ENCODE measurements at regions not wholly inside any gene's neighbourhood (a gene's known extent, or its start where the extent isn't known, plus 50 kb on each side); places are given as distances from the start of the nearest gene placed in this dataset.

DNA sequence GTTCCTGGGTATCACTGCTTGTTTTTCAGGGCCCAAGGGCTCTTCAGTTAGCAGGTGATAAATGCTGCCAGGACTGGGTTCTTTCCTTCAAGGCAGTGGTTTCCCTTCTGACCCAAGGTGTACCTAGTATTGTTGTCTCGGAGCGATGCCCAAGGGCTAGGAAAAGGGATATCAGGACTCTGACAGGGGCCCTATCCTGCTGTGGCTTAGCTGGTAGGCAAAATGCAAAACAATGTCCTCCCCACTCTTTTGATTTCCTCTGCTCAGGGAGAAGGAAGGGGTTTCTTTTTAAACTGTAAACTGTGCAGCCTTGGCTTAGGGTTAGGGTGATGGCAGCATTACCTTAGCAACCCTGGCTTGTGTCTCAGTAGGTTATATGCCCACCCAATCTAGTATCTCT lies 508.8 kb upstream of the CTNND2 start:
- TF ChIP-seq MYC (IDR thresholded peaks at IDR 0.05; ENCODE audit: low read depth, low read length): no peak
- TF ChIP-seq POLR2A (IDR thresholded peaks at IDR 0.05; ENCODE audit: extremely low read depth, insufficient read length): no peak
- no peak for TF ChIP-seq CTCF (IDR thresholded peaks at IDR 0.05; ENCODE audit: low read depth, low read length)
- TF ChIP-seq, protein P1, sequence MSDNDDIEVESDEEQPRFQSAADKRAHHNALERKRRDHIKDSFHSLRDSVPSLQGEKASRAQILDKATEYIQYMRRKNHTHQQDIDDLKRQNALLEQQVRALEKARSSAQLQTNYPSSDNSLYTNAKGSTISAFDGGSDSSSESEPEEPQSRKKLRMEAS (IDR thresholded peaks at IDR 0.05; ENCODE audit: low read depth, low read length): no peak
- DNase-seq (ENCODE audit: low read depth): no peak

GRCh38 chr5:12399868-12400267 lies 495.6 kb upstream of the CTNND2 start:
- no peak for DNase-seq (ENCODE audit: low read depth)
- no peak overlapping the region for H3K4me3 ChIP-seq (ENCODE audit: low read depth, low read length)
- TF ChIP-seq POLR2A (IDR thresholded peaks at IDR 0.05; ENCODE audit: extremely low read depth, insufficient read length): no peak
- TF ChIP-seq, protein P1 (IDR thresholded peaks at IDR 0.05; ENCODE audit: low read depth, low read length): no peak
- no peak for TF ChIP-seq CTCF (IDR thresholded peaks at IDR 0.05; ENCODE audit: low read depth, low read length)
- TF ChIP-seq MYC (IDR thresholded peaks at IDR 0.05; ENCODE audit: low read depth, low read length): no peak

More for the DNA sequence above, 508.8 kb upstream of the CTNND2 start:
- H3K4me3 ChIP-seq (ENCODE audit: low read depth, low read length): no peak overlapping the region

GRCh38 chr5:12392246-12392645 lies 488.0 kb upstream of the CTNND2 start:
- TF ChIP-seq MYC (IDR thresholded peaks at IDR 0.05; ENCODE audit: low read depth, low read length): no peak
- no peak for TF ChIP-seq CTCF (IDR thresholded peaks at IDR 0.05; ENCODE audit: low read depth, low read length)
- TF ChIP-seq POLR2A (IDR thresholded peaks at IDR 0.05; ENCODE audit: extremely low read depth, insufficient read length): no peak
- TF ChIP-seq, protein P1 (IDR thresholded peaks at IDR 0.05; ENCODE audit: low read depth, low read length): no peak
- DNase-seq (ENCODE audit: low read depth): no peak
- H3K4me3 ChIP-seq (ENCODE audit: low read depth, low read length): no peak overlapping the region

DNA sequence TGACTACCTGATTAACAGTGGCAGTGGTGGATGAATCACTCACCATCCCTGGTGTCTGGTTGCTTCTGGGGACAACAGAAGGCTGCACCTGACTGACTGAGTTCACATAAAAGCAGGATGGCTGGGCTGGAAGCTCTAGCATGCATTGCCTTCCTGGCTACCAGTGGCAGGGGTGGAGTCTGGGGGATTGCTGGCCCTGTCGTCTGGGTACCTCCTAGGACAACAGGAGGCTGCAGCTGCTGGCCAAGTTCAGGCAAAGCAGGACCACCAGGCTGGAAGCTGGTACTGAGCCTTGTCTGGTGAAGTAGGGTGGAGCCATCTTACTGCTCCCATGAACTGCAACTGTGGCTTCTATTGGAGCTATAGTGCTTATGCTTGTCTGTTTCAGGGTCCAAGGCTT lies 480.8 kb upstream of the CTNND2 start:
- no peak for TF ChIP-seq CTCF (IDR thresholded peaks at IDR 0.05; ENCODE audit: low read depth, low read length)
- TF ChIP-seq POLR2A (IDR thresholded peaks at IDR 0.05; ENCODE audit: extremely low read depth, insufficient read length): no peak
- TF ChIP-seq, protein P1 (IDR thresholded peaks at IDR 0.05; ENCODE audit: low read depth, low read length): no peak
- TF ChIP-seq MYC (IDR thresholded peaks at IDR 0.05; ENCODE audit: low read depth, low read length): no peak
- no peak for DNase-seq (ENCODE audit: low read depth)
- no peak overlapping the region for H3K4me3 ChIP-seq (ENCODE audit: low read depth, low read length)

DNA sequence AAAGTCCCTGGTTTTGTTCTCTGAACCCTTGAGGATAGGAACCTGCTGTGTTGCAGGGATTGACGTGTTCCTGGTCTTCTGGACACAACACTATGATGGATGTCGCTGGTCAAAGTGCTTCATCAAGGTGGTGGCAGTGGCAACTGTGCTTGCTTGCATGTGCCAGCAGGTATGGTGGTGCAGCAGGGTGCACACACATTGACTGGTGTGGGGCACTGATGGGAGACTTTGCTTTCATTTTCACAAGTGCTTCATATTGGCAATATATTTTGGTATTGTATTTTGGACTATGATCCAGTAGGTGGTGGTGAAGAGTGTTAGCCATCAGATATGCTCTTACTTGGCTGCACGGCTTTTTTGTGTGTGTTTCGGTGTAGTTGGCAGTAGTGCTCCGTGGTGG lies 479.8 kb upstream of the CTNND2 start:
- no peak overlapping the region for H3K4me3 ChIP-seq (ENCODE audit: low read depth, low read length)
- no peak for TF ChIP-seq POLR2A (IDR thresholded peaks at IDR 0.05; ENCODE audit: extremely low read depth, insufficient read length)
- TF ChIP-seq, protein P1 (IDR thresholded peaks at IDR 0.05; ENCODE audit: low read depth, low read length): no peak
- no peak for TF ChIP-seq CTCF (IDR thresholded peaks at IDR 0.05; ENCODE audit: low read depth, low read length)
- TF ChIP-seq MYC (IDR thresholded peaks at IDR 0.05; ENCODE audit: low read depth, low read length): no peak
- DNase-seq (ENCODE audit: low read depth): no peak

GRCh38 chr5:12367973-12368372 lies 463.7 kb upstream of the CTNND2 start:
- H3K4me3 ChIP-seq (ENCODE audit: low read depth, low read length): no peak overlapping the region
- TF ChIP-seq CTCF (IDR thresholded peaks at IDR 0.05; ENCODE audit: low read depth, low read length) (no peak), MYC (IDR thresholded peaks at IDR 0.05; ENCODE audit: low read depth, low read length) (no peak), POLR2A (IDR thresholded peaks at IDR 0.05; ENCODE audit: extremely low read depth, insufficient read length) (no peak)
- TF ChIP-seq, protein P1 (IDR thresholded peaks at IDR 0.05; ENCODE audit: low read depth, low read length): no peak
- no peak for DNase-seq (ENCODE audit: low read depth)
